ENCODE measurements at regions not wholly inside any gene's neighbourhood (a gene's known extent, or its start where the extent isn't known, plus 50 kb on each side); places are given as distances from the start of the nearest gene placed in this dataset.

GRCh38 chr15:96701877-96702276, 371.4 kb downstream of the NR2F2 start:
- TF ChIP-seq EZH2phosphoT487 (IDR thresholded peaks at IDR 0.05; ENCODE audit: low read depth) (no peak), CTCF (IDR thresholded peaks at IDR 0.05; ENCODE audit: low read depth, low read length) (no peak)

All from OCI-LY3 (cell line).